ENCODE measurements at regions not wholly inside any gene's neighbourhood (a gene's known extent, or its start where the extent isn't known, plus 50 kb on each side); places are given as distances from the start of the nearest gene placed in this dataset.

- WGBS, 2 donors = 84 to 91% methylated on average over 2 of the region's 2 CpGs
- Histone ChIP-seq H3K9me3 (peaks cover 0 to 13% (median 4%) of the 10 kb centered on the region in 11 donors), H3K4me3 (no peak overlapping the region), H3K27ac (no peak overlapping the region), H3K4me1 (no peaks in the 10 kb centered on the region), H3K36me3 (no peaks in the 10 kb centered on the region), H3K27me3 (no peaks in the 10 kb centered on the region)
- ATAC-seq (no peak), DNase-seq (no peak)
- no peak for TF ChIP-seq CTCF (IDR thresholded peaks at IDR 0.05)
- intact Hi-C loops (cut with DNase I) = no loop called here
These were observed 327.5 kb upstream of the MEOX2 start for GRCh38 chr7:16014031-16014430.

GRCh38 chr7:16007911-16008310, 321.4 kb upstream of the MEOX2 start:
- ATAC-seq (no peak), DNase-seq (no peak)
- H3K36me3 ChIP-seq = no peaks in the 10 kb centered on the region
- no peak overlapping the region for H3K27ac ChIP-seq
- TF ChIP-seq CTCF (IDR thresholded peaks at IDR 0.05) = no peak
- H3K4me1 ChIP-seq = no peaks in the 10 kb centered on the region
- no peaks in the 10 kb centered on the region for H3K27me3 ChIP-seq
- intact Hi-C loops (cut with DNase I) = no loop called here
- peaks cover 0 to 13% (median 4%) of the 10 kb centered on the region in 11 donors for H3K9me3 ChIP-seq
- WGBS, 2 donors = 92 to 95% methylated on average over 2 of the region's 2 CpGs
- H3K4me3 ChIP-seq = no peak overlapping the region

GRCh38 chr7:16004702-16005101, 318.2 kb upstream of the MEOX2 start:
- ATAC-seq = no peak

GRCh38 chr7:16001477-16001876, 315.0 kb upstream of the MEOX2 start:
- DNase-seq (no peak), ATAC-seq (no peak)
- Histone ChIP-seq H3K9me3 (no peaks in the 10 kb centered on the region), H3K36me3 (no peaks in the 10 kb centered on the region), H3K4me3 (no peak overlapping the region), H3K27ac (no peak overlapping the region), H3K27me3 (no peaks in the 10 kb centered on the region), H3K4me1 (no peaks in the 10 kb centered on the region)
- intact Hi-C loops (cut with DNase I) = no loop called here
- 97 to 98% methylated on average over 5 of the region's 5 CpGs for WGBS, 2 donors
- TF ChIP-seq CTCF (IDR thresholded peaks at IDR 0.05) = no peak

More at GRCh38 chr7:16004702-16005101, 318.2 kb upstream of the MEOX2 start:
- Histone ChIP-seq H3K27me3 (no peaks in the 10 kb centered on the region), H3K36me3 (no peaks in the 10 kb centered on the region), H3K9me3 (no peaks in the 10 kb centered on the region), H3K27ac (no peak overlapping the region), H3K4me3 (no peak overlapping the region), H3K4me1 (no peaks in the 10 kb centered on the region)
- intact Hi-C loops (cut with DNase I) = no loop called here
- no peak for TF ChIP-seq CTCF (IDR thresholded peaks at IDR 0.05)
- DNase-seq = no peak
- WGBS, 2 donors = 94 to 98% methylated on average over 1 of the region's 1 CpG

- no peak for TF ChIP-seq CTCF (IDR thresholded peaks at IDR 0.05)
- Histone ChIP-seq H3K4me1 (no peaks in the 10 kb centered on the region), H3K27me3 (no peaks in the 10 kb centered on the region), H3K9me3 (no peaks in the 10 kb centered on the region), H3K4me3 (no peak overlapping the region), H3K36me3 (no peaks in the 10 kb centered on the region), H3K27ac (no peak overlapping the region)
- ATAC-seq (no peak), DNase-seq (no peak)
- intact Hi-C loops (cut with DNase I) = no loop called here
- WGBS, 2 donors = 58 to 84% methylated on average over 1 of the region's 1 CpG
These were observed 312.1 kb upstream of the MEOX2 start for GRCh38 chr7:15998617-15999016.

Measured in heart right ventricle (tissue), 16 donors.